Peyer's patch (tissue), 4 donors: ENCODE measurements at regions not wholly inside any gene's neighbourhood (a gene's known extent, or its start where the extent isn't known, plus 50 kb on each side); places are given as distances from the start of the nearest gene placed in this dataset.

Experiments
- CTCF ChIP-seq, 6 experiments: fragments of 450-650 bp in 4 of 6; fragments of 200-600 bp in 2 of 6; sonication (generic) in 1 of 6; IDR thresholded peaks; one replicate each; pipeline ENCODE4 v1.5.1; 2017 to 2019; ENCODE audit warnings: antibody characterized with exemption in 6 of 6, mild to moderate bottlenecking in 3 of 6, moderate library complexity in 1 of 6
- POLR2A ChIP-seq, 2 donors: fragments of 450-650 bp; IDR thresholded peaks; one replicate each; pipeline ENCODE4 v1.5.1; 2017; ENCODE audit warnings: antibody characterized with exemption in 2 of 2, mild to moderate bottlenecking in 2 of 2, moderate library complexity in 2 of 2

GRCh38 chr6:99148761-99149160, 200.7 kb downstream of the FAXC start:
- no peak for TF ChIP-seq CTCF (IDR thresholded peaks at IDR 0.05)
- no peak for TF ChIP-seq POLR2A (IDR thresholded peaks at IDR 0.05)
